ENCODE measurements at regions not wholly inside any gene's neighbourhood (a gene's known extent, or its start where the extent isn't known, plus 50 kb on each side); places are given as distances from the start of the nearest gene placed in this dataset.
"Not testable (repeated sequence)": the region's sequence is repeated elsewhere in the genome, so short reads cannot be mapped to it uniquely, and the experiment has no call there.

GRCh38 chr12:8390001-8390777, 65.6 kb upstream of the CLEC6A start:
- not testable (repeated sequence) for DNase-seq (ENCODE audit: low read depth)

- peak; percentile 52 for DNase-seq (ENCODE audit: low read depth)
These were observed 59.3 kb upstream of the CLEC6A start for GRCh38 chr12:8396225-8397071.

GRCh38 chr12:8397378-8397777, 58.4 kb upstream of the CLEC6A start:
- not testable (repeated sequence) for DNase-seq (ENCODE audit: low read depth)

- DNase-seq (ENCODE audit: low read depth), result not testable (repeated sequence)
These were observed 56.2 kb upstream of the CLEC6A start for GRCh38 chr12:8399496-8400034.

- not testable (repeated sequence) for DNase-seq (ENCODE audit: low read depth)
These were observed 51.9 kb upstream of the CLEC6A start for GRCh38 chr12:8403834-8404233.

- DNase-seq (ENCODE audit: low read depth), result not testable (repeated sequence)
These were observed 51.4 kb upstream of the CLEC6A start for GRCh38 chr12:8404341-8404740.

Measured in activated gamma-delta T cell treated with anti-CD3 and anti-CD28 coated beads, Interleukin-2, amount 50 U/mL, for 16 hours (primary cell).